Fibroblast of lung (primary cell): ENCODE measurements at regions not wholly inside any gene's neighbourhood (a gene's known extent, or its start where the extent isn't known, plus 50 kb on each side); places are given as distances from the start of the nearest gene placed in this dataset.

Experiments
- DNase-seq, 2 donors: peaks; one replicate each; pipeline versions ENCODE4 v3.0.0 to v3.0.0-alpha.2; 2010; ENCODE audit warnings: low read depth in 2 of 2
- H2AFZ ChIP-seq: 2 replicates; pipeline ENCODE4 v1.5.1; 2012; ENCODE audit warnings: low read length, control low read depth, inconsistent platforms
- H3K27ac ChIP-seq: 2 replicates; pipeline ENCODE4 v1.5.1; 2011; ENCODE audit warnings: low read length, control low read depth; ENCODE audit not compliant: insufficient read depth
- H3K27me3 ChIP-seq: 2 replicates; pipeline ENCODE4 v1.5.1; 2011; ENCODE audit warnings: mild to moderate bottlenecking, low read length; ENCODE audit not compliant: control insufficient read depth, insufficient read depth
- H3K36me3 ChIP-seq: 2 replicates; pipeline ENCODE4 v1.5.1; 2011; ENCODE audit warnings: low read length; ENCODE audit not compliant: control insufficient read depth, insufficient read depth
- H3K4me1 ChIP-seq: 2 replicates; pipeline ENCODE4 v1.5.1; 2011; ENCODE audit warnings: low read length; ENCODE audit not compliant: control insufficient read depth, insufficient read depth; ENCODE audit errors: extremely low read depth
- H3K4me2 ChIP-seq: 2 replicates; pipeline ENCODE4 v1.5.1; 2011; ENCODE audit warnings: low read length, control low read depth; ENCODE audit not compliant: insufficient read depth; ENCODE audit errors: extremely low read depth
- H3K4me3 ChIP-seq, 4 experiments: fragments of 200-600 bp in 1 of 4; sonication (generic) in 1 of 4; replicated peaks in 1 of 4; 2 replicates each; pipeline ENCODE4 v1.5.1; 2011 to 2016; ENCODE audit warnings: low read length in 4 of 4, low read depth in 3 of 4, mild to moderate bottlenecking in 3 of 4, control low read depth in 2 of 4, inconsistent platforms in 1 of 4, mixed read lengths in 1 of 4; ENCODE audit not compliant: insufficient read depth in 1 of 4; ENCODE audit errors: control extremely low read depth in 1 of 4
- H3K79me2 ChIP-seq: 2 replicates; pipeline ENCODE4 v1.5.1; 2012; ENCODE audit warnings: mild to moderate bottlenecking, low read length, inconsistent platforms; ENCODE audit not compliant: control insufficient read depth, insufficient read depth
- H3K9ac ChIP-seq: 2 replicates; pipeline ENCODE4 v1.5.1; 2011; ENCODE audit warnings: mild to moderate bottlenecking, low read length, control low read depth; ENCODE audit not compliant: insufficient read depth
- H3K9me3 ChIP-seq: 2 replicates; pipeline ENCODE4 v1.5.1; 2012; ENCODE audit warnings: low read depth, low read length; ENCODE audit not compliant: control insufficient read depth, insufficient read depth
- H4K20me1 ChIP-seq: 2 replicates; pipeline ENCODE4 v1.5.1; 2011; ENCODE audit warnings: low read length; ENCODE audit not compliant: control insufficient read depth, insufficient read depth; ENCODE audit errors: extremely low read depth
- EZH2 ChIP-seq: IDR thresholded peaks from 2 replicates; pipeline ENCODE4 v1.5.1; 2012; ENCODE audit warnings: low read length, control low read depth, mild to moderate bottlenecking; ENCODE audit errors: missing control alignments
- TF ChIP-seq, protein P1 (sequence below), 2 donors: IDR thresholded peaks in 1 of 2; conservative IDR thresholded peaks in 1 of 2; 1 replicate in 1 of 2; 2 replicates in 1 of 2; pipeline ENCODE4 v1.5.1; 2011 to 2012; ENCODE audit warnings: low read length in 2 of 2, control low read depth in 1 of 2, inconsistent platforms in 1 of 2, low read depth in 1 of 2, mild to moderate bottlenecking in 1 of 2

DNA sequence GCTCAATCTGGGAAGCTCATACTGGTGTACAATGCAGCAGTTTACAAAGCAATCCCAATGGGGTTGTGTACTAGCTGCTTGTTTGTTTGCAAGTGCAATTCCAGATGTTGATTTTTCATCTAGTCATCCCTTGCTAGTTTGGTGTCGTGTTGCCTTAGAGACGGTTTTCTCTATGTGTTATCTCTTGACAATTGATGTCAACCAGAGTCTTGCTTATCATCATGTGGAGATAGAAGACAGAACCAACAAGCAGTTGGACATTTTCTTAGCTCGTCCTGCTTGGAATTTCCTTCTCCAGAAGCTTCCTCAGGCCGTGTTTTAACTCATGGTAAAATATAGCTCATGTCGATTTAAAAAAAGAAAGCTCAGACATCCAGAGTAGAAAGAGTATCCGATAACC is 262.0 kb upstream of the KCNH8 start:
- no peak overlapping the region for H2AFZ ChIP-seq
- no peaks in the 10 kb centered on the region for H3K4me1 ChIP-seq
- TF ChIP-seq, protein P1, sequence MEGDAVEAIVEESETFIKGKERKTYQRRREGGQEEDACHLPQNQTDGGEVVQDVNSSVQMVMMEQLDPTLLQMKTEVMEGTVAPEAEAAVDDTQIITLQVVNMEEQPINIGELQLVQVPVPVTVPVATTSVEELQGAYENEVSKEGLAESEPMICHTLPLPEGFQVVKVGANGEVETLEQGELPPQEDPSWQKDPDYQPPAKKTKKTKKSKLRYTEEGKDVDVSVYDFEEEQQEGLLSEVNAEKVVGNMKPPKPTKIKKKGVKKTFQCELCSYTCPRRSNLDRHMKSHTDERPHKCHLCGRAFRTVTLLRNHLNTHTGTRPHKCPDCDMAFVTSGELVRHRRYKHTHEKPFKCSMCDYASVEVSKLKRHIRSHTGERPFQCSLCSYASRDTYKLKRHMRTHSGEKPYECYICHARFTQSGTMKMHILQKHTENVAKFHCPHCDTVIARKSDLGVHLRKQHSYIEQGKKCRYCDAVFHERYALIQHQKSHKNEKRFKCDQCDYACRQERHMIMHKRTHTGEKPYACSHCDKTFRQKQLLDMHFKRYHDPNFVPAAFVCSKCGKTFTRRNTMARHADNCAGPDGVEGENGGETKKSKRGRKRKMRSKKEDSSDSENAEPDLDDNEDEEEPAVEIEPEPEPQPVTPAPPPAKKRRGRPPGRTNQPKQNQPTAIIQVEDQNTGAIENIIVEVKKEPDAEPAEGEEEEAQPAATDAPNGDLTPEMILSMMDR (conservative IDR thresholded peaks at IDR 0.05 in 1 of 2, IDR thresholded peaks at IDR 0.05 in 1 of 2; ENCODE audit: low read depth in 1 of 2, low read length in 2 of 2) = no peak
- TF ChIP-seq EZH2 = no peak
- no peak overlapping the region for H3K9ac ChIP-seq
- H3K36me3 ChIP-seq = no peaks in the 10 kb centered on the region
- no peak for DNase-seq
- H3K27ac ChIP-seq = no peak overlapping the region
- no peak overlapping the region for H3K4me2 ChIP-seq
- no peak overlapping the region for H3K4me3 ChIP-seq
- no peaks in the 10 kb centered on the region for H3K79me2 ChIP-seq
- no peaks in the 10 kb centered on the region for H4K20me1 ChIP-seq
- H3K9me3 ChIP-seq = no peaks in the 10 kb centered on the region
- H3K27me3 ChIP-seq = no peaks in the 10 kb centered on the region

GRCh38 chr3:18885612-18886011 is 262.7 kb upstream of the KCNH8 start:
- Histone ChIP-seq H3K9me3 (no peaks in the 10 kb centered on the region), H3K4me1 (no peaks in the 10 kb centered on the region), H3K36me3 (no peaks in the 10 kb centered on the region), H3K79me2 (no peaks in the 10 kb centered on the region), H3K9ac (no peak overlapping the region), H2AFZ (no peak overlapping the region), H3K4me2 (no peak overlapping the region), H3K27me3 (no peaks in the 10 kb centered on the region), H3K27ac (no peak overlapping the region), H3K4me3 (no peak overlapping the region), H4K20me1 (no peaks in the 10 kb centered on the region)
- no peak for TF ChIP-seq EZH2
- TF ChIP-seq, protein P1 (conservative IDR thresholded peaks at IDR 0.05 in 1 of 2, IDR thresholded peaks at IDR 0.05 in 1 of 2; ENCODE audit: low read depth in 1 of 2, low read length in 2 of 2) = no peak
- no peak for DNase-seq

- Histone ChIP-seq H3K4me1 (no peaks in the 10 kb centered on the region), H3K9me3 (no peaks in the 10 kb centered on the region), H3K27ac (no peak overlapping the region), H2AFZ (no peak overlapping the region), H3K4me2 (no peak overlapping the region), H3K9ac (no peak overlapping the region), H4K20me1 (no peaks in the 10 kb centered on the region), H3K4me3 (no peak overlapping the region), H3K27me3 (no peaks in the 10 kb centered on the region), H3K79me2 (no peaks in the 10 kb centered on the region), H3K36me3 (no peaks in the 10 kb centered on the region)
- no peak for DNase-seq
- no peak for TF ChIP-seq EZH2
- TF ChIP-seq, protein P1 (conservative IDR thresholded peaks at IDR 0.05 in 1 of 2, IDR thresholded peaks at IDR 0.05 in 1 of 2; ENCODE audit: low read depth in 1 of 2, low read length in 2 of 2) = no peak
These were observed 264.7 kb upstream of the KCNH8 start for GRCh38 chr3:18883571-18883970.
